Small intestine (tissue), 7 donors: ENCODE measurements at regions not wholly inside any gene's neighbourhood (a gene's known extent, or its start where the extent isn't known, plus 50 kb on each side); places are given as distances from the start of the nearest gene placed in this dataset.

Source experiments
- DNase-seq, 2 donors: peaks; one replicate each; pipeline versions ENCODE4 v3.0.0 to v3.0.0-alpha.2; 2013
- FAIRE-seq: peaks from 2 replicates; lab custom pipeline; 2012; peaks lifted over from hg19 to GRCh38; lab: Jason Lieb, UNC
- H3K27ac ChIP-seq, 3 donors: one replicate each; pipeline ENCODE4 v1.5.1; 2013; ENCODE audit warnings: low read length in 2 of 3, mild to moderate bottlenecking in 2 of 3, control low read depth in 1 of 3, inconsistent platforms in 1 of 3, low read depth in 1 of 3, moderate library complexity in 1 of 3
- H3K27me3 ChIP-seq, 3 donors: one replicate each; pipeline ENCODE4 v1.6.1; 2013; ENCODE audit warnings: low read length in 3 of 3, inconsistent platforms in 1 of 3; ENCODE audit not compliant: control insufficient read depth in 3 of 3, insufficient read depth in 3 of 3
- H3K36me3 ChIP-seq, 3 donors: one replicate each; pipeline ENCODE4 v1.6.1; 2013; ENCODE audit warnings: low read length in 3 of 3, inconsistent platforms in 1 of 3, low read depth in 1 of 3, mild to moderate bottlenecking in 1 of 3, moderate library complexity in 1 of 3; ENCODE audit not compliant: control insufficient read depth in 3 of 3, insufficient read depth in 2 of 3
- H3K4me1 ChIP-seq, 3 donors: one replicate each; pipeline ENCODE4 v1.6.1; 2013; ENCODE audit warnings: low read length in 2 of 3, inconsistent platforms in 1 of 3, low read depth in 1 of 3, mild to moderate bottlenecking in 1 of 3, moderate library complexity in 1 of 3; ENCODE audit not compliant: control insufficient read depth in 3 of 3, insufficient read depth in 2 of 3
- H3K4me3 ChIP-seq, 3 donors: one replicate each; pipeline ENCODE4 v1.5.1; 2013; ENCODE audit warnings: low read length in 3 of 3, control low read depth in 1 of 3, inconsistent platforms in 1 of 3, low read depth in 1 of 3, mild to moderate bottlenecking in 1 of 3, moderate library complexity in 1 of 3
- H3K9me3 ChIP-seq, 2 donors: one replicate each; pipeline ENCODE4 v1.6.1; 2013; ENCODE audit warnings: low read depth in 1 of 2, low read length in 1 of 2; ENCODE audit not compliant: control insufficient read depth in 2 of 2, insufficient read depth in 1 of 2
- WGBS, 3 donors: extraction: QIAGEN DNeasy Blood & Tissue Kit; methylation state at CpG; one replicate each; pipeline ENCODE4 v1.1.7; 2013; 5-methylcytosine and 5-hydroxymethylcytosine counted together
- donor health status: healthy with polysubstance abuse.
- donor health status: control.
- donor health status: control.
- donor health status: Bipolar disorder and iron deficiency.
- donor health status: healthy.

- no peak overlapping the region for H3K4me3 ChIP-seq
- DNase-seq (no peak), FAIRE-seq (no peak)
- no peaks in the 10 kb centered on the region for H3K27me3 ChIP-seq
- no peaks in the 10 kb centered on the region for H3K36me3 ChIP-seq
- 74 to 84% (median 76%) methylated on average over 5 of the region's 5 CpGs for WGBS, 3 donors
- no peak overlapping the region for H3K27ac ChIP-seq
- no peaks in the 10 kb centered on the region for H3K9me3 ChIP-seq
- no peaks in the 10 kb centered on the region for H3K4me1 ChIP-seq
Measured at GRCh38 chr20:60529149-60529548, 570.9 kb downstream of the CDH26 start.

GRCh38 chr20:60535211-60535610 lies 577.0 kb downstream of the CDH26 start:
- WGBS, 3 donors: 43 to 57% (median 49%) methylated on average over 3 of the region's 3 CpGs

GRCh38 chr20:60540591-60540990 lies 582.4 kb downstream of the CDH26 start:
- H3K9me3 ChIP-seq: no peaks in the 10 kb centered on the region
- H3K27me3 ChIP-seq: no peaks in the 10 kb centered on the region
- 36 to 68% (median 42%) methylated on average over 3 of the region's 3 CpGs for whole genome bisulfite sequencing, 3 donors
- no peak overlapping the region for H3K27ac ChIP-seq
- DNase-seq (no peak), FAIRE-seq (no peak)
- H3K4me1 ChIP-seq: no peaks in the 10 kb centered on the region
- no peaks in the 10 kb centered on the region for H3K36me3 ChIP-seq
- no peak overlapping the region for H3K4me3 ChIP-seq

More at GRCh38 chr20:60535211-60535610, 577.0 kb downstream of the CDH26 start:
- H3K27me3 ChIP-seq: no peaks in the 10 kb centered on the region
- no peaks in the 10 kb centered on the region for H3K9me3 ChIP-seq
- no peak for DNase-seq
- no peak overlapping the region for H3K4me3 ChIP-seq
- H3K36me3 ChIP-seq: no peaks in the 10 kb centered on the region
- no peak for FAIRE-seq
- no peak overlapping the region for H3K27ac ChIP-seq
- H3K4me1 ChIP-seq: no peaks in the 10 kb centered on the region

GRCh38 chr20:60541991-60542390 lies 583.8 kb downstream of the CDH26 start:
- Histone ChIP-seq H3K4me1 (no peaks in the 10 kb centered on the region), H3K4me3 (no peak overlapping the region), H3K9me3 (no peaks in the 10 kb centered on the region), H3K27me3 (no peaks in the 10 kb centered on the region), H3K27ac (no peak overlapping the region), H3K36me3 (no peaks in the 10 kb centered on the region)
- 24 to 37% (median 35%) methylated on average over 5 of the region's 5 CpGs for WGBS, 3 donors
- FAIRE-seq (no peak), DNase-seq (no peak)

DNA sequence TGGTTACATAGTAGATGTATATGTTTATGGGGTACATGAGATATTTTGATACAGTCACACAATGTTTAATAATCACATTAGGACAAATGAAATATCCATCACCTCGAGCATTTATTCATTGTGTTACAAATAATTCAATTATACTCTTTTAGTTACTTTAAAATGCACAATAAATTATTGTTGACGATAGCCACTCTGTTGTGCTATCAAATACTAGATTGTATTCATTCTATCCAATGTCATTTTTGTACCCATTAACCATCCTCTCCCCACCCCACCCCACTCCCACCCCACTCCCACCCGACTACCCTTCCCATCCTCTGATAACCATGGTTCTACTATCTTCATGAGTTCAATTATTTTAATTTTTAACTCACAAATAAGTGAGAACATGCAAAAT lies 585.4 kb downstream of the CDH26 start:
- no peak for FAIRE-seq
- no peak for DNase-seq

GRCh38 chr20:60553095-60553494 lies 594.9 kb downstream of the CDH26 start:
- H3K4me3 ChIP-seq: no peak overlapping the region
- FAIRE-seq: no peak

More for the DNA sequence above, 585.4 kb downstream of the CDH26 start:
- Histone ChIP-seq H3K27me3 (no peaks in the 10 kb centered on the region), H3K36me3 (no peaks in the 10 kb centered on the region), H3K4me1 (no peaks in the 10 kb centered on the region), H3K4me3 (no peak overlapping the region), H3K27ac (no peak overlapping the region), H3K9me3 (no peaks in the 10 kb centered on the region)
- WGBS, 3 donors: 71 to 79% (median 75%) methylated on average over 3 of the region's 3 CpGs

GRCh38 chr20:60558486-60558885 lies 600.3 kb downstream of the CDH26 start:
- H3K4me3 ChIP-seq: no peak overlapping the region
- no peak for DNase-seq
- no peaks in the 10 kb centered on the region for H3K27me3 ChIP-seq
- H3K27ac ChIP-seq: no peak overlapping the region
- 55 to 66% (median 62%) methylated on average over 3 of the region's 3 CpGs for WGBS, 3 donors
- no peak for FAIRE-seq
- no peaks in the 10 kb centered on the region for H3K36me3 ChIP-seq
- no peaks in the 10 kb centered on the region for H3K4me1 ChIP-seq
- H3K9me3 ChIP-seq: no peaks in the 10 kb centered on the region

More at GRCh38 chr20:60553095-60553494, 594.9 kb downstream of the CDH26 start:
- Histone ChIP-seq H3K4me1 (no peaks in the 10 kb centered on the region), H3K36me3 (no peaks in the 10 kb centered on the region), H3K27ac (no peak overlapping the region), H3K9me3 (no peaks in the 10 kb centered on the region), H3K27me3 (no peaks in the 10 kb centered on the region)
- DNase-seq: no peak
- WGBS, 3 donors: 72 to 81% (median 79%) methylated on average over 5 of the region's 5 CpGs

- WGBS, 3 donors: 31 to 49% (median 36%) methylated on average over 7 of the region's 7 CpGs
- no peaks in the 10 kb centered on the region for H3K36me3 ChIP-seq
- H3K4me3 ChIP-seq: no peak overlapping the region
- no peaks in the 10 kb centered on the region for H3K9me3 ChIP-seq
- H3K4me1 ChIP-seq: no peaks in the 10 kb centered on the region
- H3K27me3 ChIP-seq: no peaks in the 10 kb centered on the region
- DNase-seq (no peak), FAIRE-seq (no peak)
- H3K27ac ChIP-seq: no peak overlapping the region
Measured at GRCh38 chr20:60559462-60559861, 601.2 kb downstream of the CDH26 start.

GRCh38 chr20:60561052-60561451 lies 602.8 kb downstream of the CDH26 start:
- no peak for DNase-seq
- no peak for FAIRE-seq
- 64 to 85% (median 67%) methylated on average over 3 of the region's 3 CpGs for WGBS, 3 donors
- no peaks in the 10 kb centered on the region for H3K27me3 ChIP-seq
- H3K27ac ChIP-seq: no peak overlapping the region
- H3K4me3 ChIP-seq: no peak overlapping the region
- no peaks in the 10 kb centered on the region for H3K4me1 ChIP-seq
- no peaks in the 10 kb centered on the region for H3K36me3 ChIP-seq
- no peaks in the 10 kb centered on the region for H3K9me3 ChIP-seq
